ENCODE measurements at regions not wholly inside any gene's neighbourhood (a gene's known extent, or its start where the extent isn't known, plus 50 kb on each side); places are given as distances from the start of the nearest gene placed in this dataset.

DNA sequence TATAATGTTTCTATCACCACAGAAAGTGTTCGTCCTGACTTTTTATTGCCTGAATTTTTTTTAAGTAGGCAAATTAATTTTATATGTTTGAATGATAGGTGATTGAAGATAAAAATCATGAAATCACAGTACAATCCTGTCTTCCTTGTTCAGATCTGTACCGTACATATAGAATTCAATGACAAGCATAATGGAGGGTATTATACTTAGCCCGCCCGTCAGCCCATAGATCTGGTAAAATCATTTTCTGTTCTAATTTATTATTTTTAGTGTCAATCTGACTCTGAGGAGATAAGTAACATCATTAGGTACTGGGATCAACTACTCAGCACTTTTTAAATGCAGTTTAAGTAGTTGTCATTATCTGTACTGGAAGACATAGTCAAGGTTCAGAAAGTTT is 269.9 kb downstream of the NR2F2 start:
- 84 to 91% (median 89%) methylated on average over 4 of the region's 4 CpGs for WGBS, 4 donors
- no peak overlapping the region for H3K27ac ChIP-seq
- peaks cover 3% of the 10 kb centered on the region for H3K27me3 ChIP-seq
- H3K9me3 ChIP-seq (replicated peaks in 1 of 3), result no peaks in the 10 kb centered on the region
- no peaks in the 10 kb centered on the region for H3K36me3 ChIP-seq (replicated peaks in 1 of 2)
- H3K4me3 ChIP-seq, result no peak overlapping the region
- TF ChIP-seq POLR2A (IDR thresholded peaks at IDR 0.05) (no peak), CTCF (IDR thresholded peaks at IDR 0.05) (no peak)
- no peaks in the 10 kb centered on the region for H3K4me1 ChIP-seq (replicated peaks in 1 of 2)
- no peak for DNase-seq
- intact Hi-C loops (cut with DNase I), result no loop called here

- Histone ChIP-seq H3K4me3 (no peak overlapping the region), H3K36me3 (replicated peaks in 1 of 2) (no peaks in the 10 kb centered on the region), H3K27ac (no peak overlapping the region), H3K27me3 (peaks cover 3% of the 10 kb centered on the region), H3K4me1 (replicated peaks in 1 of 2) (no peaks in the 10 kb centered on the region), H3K9me3 (replicated peaks in 1 of 3) (no peaks in the 10 kb centered on the region)
- no peak for DNase-seq
- 83 to 89% (median 88%) methylated on average over 6 of the region's 6 CpGs for WGBS, 4 donors
- no peak for TF ChIP-seq POLR2A (IDR thresholded peaks at IDR 0.05)
- no peak for TF ChIP-seq CTCF (IDR thresholded peaks at IDR 0.05)
- intact Hi-C loops (cut with DNase I), result no loop called here
These were observed 276.1 kb downstream of the NR2F2 start for GRCh38 chr15:96606617-96607016.

DNA sequence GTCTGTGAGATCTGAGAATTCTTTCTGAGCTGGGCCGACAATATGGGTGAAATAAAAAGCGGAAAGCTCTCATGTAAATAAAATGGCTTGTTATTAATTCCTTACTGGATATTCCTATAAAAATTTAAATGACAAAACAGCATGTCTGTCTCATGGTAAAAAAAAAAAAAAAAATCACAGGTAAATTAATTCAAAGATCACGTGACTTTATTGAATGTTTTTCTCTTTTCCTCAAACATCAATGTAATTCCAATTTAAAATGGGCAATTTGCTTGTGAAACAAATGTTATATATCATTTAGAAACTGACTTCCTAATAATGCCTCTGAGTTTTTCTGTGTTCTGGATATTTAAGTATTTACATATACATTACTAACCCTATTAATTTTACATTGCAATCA is 280.3 kb downstream of the NR2F2 start:
- DNase-seq, result no peak
- Histone ChIP-seq H3K27ac (no peak overlapping the region), H3K27me3 (no peaks in the 10 kb centered on the region), H3K4me1 (replicated peaks in 1 of 2) (no peaks in the 10 kb centered on the region), H3K36me3 (replicated peaks in 1 of 2) (no peaks in the 10 kb centered on the region), H3K9me3 (replicated peaks in 1 of 3) (peaks cover 0 to 7% (median 0%) of the 10 kb centered on the region in 3 donors), H3K4me3 (no peak overlapping the region)
- WGBS, 4 donors, result 82 to 89% (median 87%) methylated on average over 3 of the region's 3 CpGs
- no peak for TF ChIP-seq CTCF (IDR thresholded peaks at IDR 0.05)
- TF ChIP-seq POLR2A (IDR thresholded peaks at IDR 0.05), result no peak
- intact Hi-C loops (cut with DNase I), result no loop called here

GRCh38 chr15:96612917-96613316 is 282.4 kb downstream of the NR2F2 start:
- Histone ChIP-seq H3K4me3 (no peak overlapping the region), H3K27ac (no peak overlapping the region), H3K9me3 (replicated peaks in 1 of 3) (peaks cover 0 to 7% (median 0%) of the 10 kb centered on the region in 3 donors), H3K27me3 (no peaks in the 10 kb centered on the region), H3K4me1 (replicated peaks in 1 of 2) (no peaks in the 10 kb centered on the region), H3K36me3 (replicated peaks in 1 of 2) (no peaks in the 10 kb centered on the region)
- WGBS, 4 donors, result 50 to 82% (median 74%) methylated on average over 1 of the region's 1 CpG
- TF ChIP-seq CTCF (IDR thresholded peaks at IDR 0.05) (no peak), POLR2A (IDR thresholded peaks at IDR 0.05) (no peak)
- intact Hi-C loops (cut with DNase I), result no loop called here
- DNase-seq, result no peak
